Fibroblast of lung (primary cell): ENCODE measurements at regions not wholly inside any gene's neighbourhood (a gene's known extent, or its start where the extent isn't known, plus 50 kb on each side); places are given as distances from the start of the nearest gene placed in this dataset.

Source experiments
- DNase-seq, 2 donors: peaks; one replicate each; pipeline versions ENCODE4 v3.0.0 to v3.0.0-alpha.2; 2010; ENCODE audit warnings: low read depth in 2 of 2
- H2AFZ ChIP-seq: 2 replicates; pipeline ENCODE4 v1.5.1; 2012; ENCODE audit warnings: low read length, control low read depth, inconsistent platforms
- H3K27ac ChIP-seq: 2 replicates; pipeline ENCODE4 v1.5.1; 2011; ENCODE audit warnings: low read length, control low read depth; ENCODE audit not compliant: insufficient read depth
- H3K27me3 ChIP-seq: 2 replicates; pipeline ENCODE4 v1.5.1; 2011; ENCODE audit warnings: mild to moderate bottlenecking, low read length; ENCODE audit not compliant: control insufficient read depth, insufficient read depth
- H3K36me3 ChIP-seq: 2 replicates; pipeline ENCODE4 v1.5.1; 2011; ENCODE audit warnings: low read length; ENCODE audit not compliant: control insufficient read depth, insufficient read depth
- H3K4me1 ChIP-seq: 2 replicates; pipeline ENCODE4 v1.5.1; 2011; ENCODE audit warnings: low read length; ENCODE audit not compliant: control insufficient read depth, insufficient read depth; ENCODE audit errors: extremely low read depth
- H3K4me2 ChIP-seq: 2 replicates; pipeline ENCODE4 v1.5.1; 2011; ENCODE audit warnings: low read length, control low read depth; ENCODE audit not compliant: insufficient read depth; ENCODE audit errors: extremely low read depth
- H3K4me3 ChIP-seq, 4 experiments: fragments of 200-600 bp in 1 of 4; sonication (generic) in 1 of 4; replicated peaks in 1 of 4; 2 replicates each; pipeline ENCODE4 v1.5.1; 2011 to 2016; ENCODE audit warnings: low read length in 4 of 4, low read depth in 3 of 4, mild to moderate bottlenecking in 3 of 4, control low read depth in 2 of 4, inconsistent platforms in 1 of 4, mixed read lengths in 1 of 4; ENCODE audit not compliant: insufficient read depth in 1 of 4; ENCODE audit errors: control extremely low read depth in 1 of 4
- H3K79me2 ChIP-seq: 2 replicates; pipeline ENCODE4 v1.5.1; 2012; ENCODE audit warnings: mild to moderate bottlenecking, low read length, inconsistent platforms; ENCODE audit not compliant: control insufficient read depth, insufficient read depth
- H3K9ac ChIP-seq: 2 replicates; pipeline ENCODE4 v1.5.1; 2011; ENCODE audit warnings: mild to moderate bottlenecking, low read length, control low read depth; ENCODE audit not compliant: insufficient read depth
- H3K9me3 ChIP-seq: 2 replicates; pipeline ENCODE4 v1.5.1; 2012; ENCODE audit warnings: low read depth, low read length; ENCODE audit not compliant: control insufficient read depth, insufficient read depth
- H4K20me1 ChIP-seq: 2 replicates; pipeline ENCODE4 v1.5.1; 2011; ENCODE audit warnings: low read length; ENCODE audit not compliant: control insufficient read depth, insufficient read depth; ENCODE audit errors: extremely low read depth
- EZH2 ChIP-seq: IDR thresholded peaks from 2 replicates; pipeline ENCODE4 v1.5.1; 2012; ENCODE audit warnings: low read length, control low read depth, mild to moderate bottlenecking; ENCODE audit errors: missing control alignments
- TF ChIP-seq, protein P1 (sequence below), 2 donors: IDR thresholded peaks in 1 of 2; conservative IDR thresholded peaks in 1 of 2; 1 replicate in 1 of 2; 2 replicates in 1 of 2; pipeline ENCODE4 v1.5.1; 2011 to 2012; ENCODE audit warnings: low read length in 2 of 2, control low read depth in 1 of 2, inconsistent platforms in 1 of 2, low read depth in 1 of 2, mild to moderate bottlenecking in 1 of 2

DNA sequence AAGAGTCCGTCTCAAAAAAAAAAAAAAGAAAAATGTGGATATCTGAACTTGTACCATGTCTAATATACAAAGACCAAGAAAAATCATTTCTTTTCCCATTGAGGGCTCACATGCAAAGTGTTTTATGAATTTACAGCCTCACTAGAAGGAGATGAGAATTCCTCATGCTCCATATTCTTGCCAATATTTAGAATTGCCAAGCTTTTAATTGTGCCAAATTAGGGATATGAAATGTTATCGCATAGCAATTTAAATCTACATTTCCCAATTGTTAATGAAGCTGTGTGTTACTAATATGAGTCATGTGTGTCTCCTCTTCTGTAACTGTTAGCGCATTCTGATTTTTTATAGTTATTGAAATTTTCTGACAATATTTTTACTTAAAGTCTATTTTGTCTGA is 63.0 kb upstream of the CRYM start:
- no peak for TF ChIP-seq EZH2
- TF ChIP-seq, protein P1, sequence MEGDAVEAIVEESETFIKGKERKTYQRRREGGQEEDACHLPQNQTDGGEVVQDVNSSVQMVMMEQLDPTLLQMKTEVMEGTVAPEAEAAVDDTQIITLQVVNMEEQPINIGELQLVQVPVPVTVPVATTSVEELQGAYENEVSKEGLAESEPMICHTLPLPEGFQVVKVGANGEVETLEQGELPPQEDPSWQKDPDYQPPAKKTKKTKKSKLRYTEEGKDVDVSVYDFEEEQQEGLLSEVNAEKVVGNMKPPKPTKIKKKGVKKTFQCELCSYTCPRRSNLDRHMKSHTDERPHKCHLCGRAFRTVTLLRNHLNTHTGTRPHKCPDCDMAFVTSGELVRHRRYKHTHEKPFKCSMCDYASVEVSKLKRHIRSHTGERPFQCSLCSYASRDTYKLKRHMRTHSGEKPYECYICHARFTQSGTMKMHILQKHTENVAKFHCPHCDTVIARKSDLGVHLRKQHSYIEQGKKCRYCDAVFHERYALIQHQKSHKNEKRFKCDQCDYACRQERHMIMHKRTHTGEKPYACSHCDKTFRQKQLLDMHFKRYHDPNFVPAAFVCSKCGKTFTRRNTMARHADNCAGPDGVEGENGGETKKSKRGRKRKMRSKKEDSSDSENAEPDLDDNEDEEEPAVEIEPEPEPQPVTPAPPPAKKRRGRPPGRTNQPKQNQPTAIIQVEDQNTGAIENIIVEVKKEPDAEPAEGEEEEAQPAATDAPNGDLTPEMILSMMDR (conservative IDR thresholded peaks at IDR 0.05 in 1 of 2, IDR thresholded peaks at IDR 0.05 in 1 of 2; ENCODE audit: low read depth in 1 of 2, low read length in 2 of 2), result no peak
- Histone ChIP-seq H3K79me2 (no peaks in the 10 kb centered on the region), H2AFZ (no peak overlapping the region), H4K20me1 (no peaks in the 10 kb centered on the region), H3K27ac (no peak overlapping the region), H3K9me3 (no peaks in the 10 kb centered on the region), H3K4me3 (no peak overlapping the region), H3K27me3 (no peaks in the 10 kb centered on the region), H3K9ac (no peak overlapping the region), H3K4me2 (no peak overlapping the region), H3K36me3 (no peaks in the 10 kb centered on the region), H3K4me1 (no peaks in the 10 kb centered on the region)
- no peak for DNase-seq

DNA sequence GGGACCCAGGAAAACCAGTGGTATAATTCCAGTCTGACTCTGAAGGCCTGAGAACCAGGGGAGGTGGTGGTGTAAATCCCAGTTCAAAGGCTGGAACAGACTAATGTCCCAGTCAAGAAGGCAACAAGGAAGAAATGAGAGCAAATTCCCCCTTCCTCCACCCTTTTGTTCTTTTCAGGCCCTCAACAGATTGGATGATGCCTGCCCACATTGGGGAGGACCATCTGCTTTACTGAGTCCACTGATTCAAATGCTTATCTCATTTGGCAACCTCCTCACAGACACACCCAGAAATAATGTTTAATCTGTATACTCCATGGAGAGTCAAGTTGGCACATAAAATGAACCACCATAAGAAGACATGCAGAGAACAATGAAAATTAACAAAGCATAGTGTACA is 61.9 kb upstream of the CRYM start:
- H3K27ac ChIP-seq, result no peak overlapping the region
- DNase-seq, result no peak
- H3K4me2 ChIP-seq, result no peak overlapping the region
- H3K36me3 ChIP-seq, result no peaks in the 10 kb centered on the region
- no peaks in the 10 kb centered on the region for H3K4me1 ChIP-seq
- no peaks in the 10 kb centered on the region for H4K20me1 ChIP-seq
- no peak overlapping the region for H3K9ac ChIP-seq
- TF ChIP-seq, protein P1 (conservative IDR thresholded peaks at IDR 0.05 in 1 of 2, IDR thresholded peaks at IDR 0.05 in 1 of 2; ENCODE audit: low read depth in 1 of 2, low read length in 2 of 2), result no peak
- H3K9me3 ChIP-seq, result no peaks in the 10 kb centered on the region
- H3K79me2 ChIP-seq, result no peaks in the 10 kb centered on the region
- no peak overlapping the region for H3K4me3 ChIP-seq
- H2AFZ ChIP-seq, result no peak overlapping the region
- no peaks in the 10 kb centered on the region for H3K27me3 ChIP-seq

DNA sequence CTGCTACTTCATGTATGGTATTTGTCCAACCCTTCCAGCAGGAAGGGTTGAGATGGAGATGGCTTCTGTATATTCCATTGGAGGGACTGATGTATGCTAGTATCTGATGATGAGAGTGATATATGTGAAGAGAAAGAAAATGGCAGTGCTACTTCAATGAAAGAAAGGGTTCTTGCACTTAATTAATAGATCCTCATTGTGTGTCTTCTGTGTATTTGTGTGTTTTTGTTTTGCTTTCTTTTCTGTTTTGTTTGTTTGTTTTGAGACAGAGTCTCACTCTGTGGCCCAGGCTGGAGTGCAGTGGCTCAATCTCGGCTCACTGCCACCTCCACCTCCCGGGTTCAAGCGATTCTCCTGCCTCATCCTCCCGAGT is 61.2 kb upstream of the CRYM start:
- H4K20me1 ChIP-seq, result no peaks in the 10 kb centered on the region
- H3K4me1 ChIP-seq, result no peaks in the 10 kb centered on the region
- no peaks in the 10 kb centered on the region for H3K9me3 ChIP-seq
- no peaks in the 10 kb centered on the region for H3K36me3 ChIP-seq
- no peaks in the 10 kb centered on the region for H3K79me2 ChIP-seq
- no peak for DNase-seq
- H2AFZ ChIP-seq, result no peak overlapping the region
- H3K4me2 ChIP-seq, result no peak overlapping the region
- TF ChIP-seq, protein P1 (conservative IDR thresholded peaks at IDR 0.05 in 1 of 2, IDR thresholded peaks at IDR 0.05 in 1 of 2; ENCODE audit: low read depth in 1 of 2, low read length in 2 of 2), result no peak
- no peak for TF ChIP-seq EZH2
- H3K27ac ChIP-seq, result no peak overlapping the region
- H3K27me3 ChIP-seq, result no peaks in the 10 kb centered on the region
- H3K4me3 ChIP-seq, result no peak overlapping the region
- H3K9ac ChIP-seq, result no peak overlapping the region
